ENCODE measurements at regions not wholly inside any gene's neighbourhood (a gene's known extent, or its start where the extent isn't known, plus 50 kb on each side); places are given as distances from the start of the nearest gene placed in this dataset.

DNA sequence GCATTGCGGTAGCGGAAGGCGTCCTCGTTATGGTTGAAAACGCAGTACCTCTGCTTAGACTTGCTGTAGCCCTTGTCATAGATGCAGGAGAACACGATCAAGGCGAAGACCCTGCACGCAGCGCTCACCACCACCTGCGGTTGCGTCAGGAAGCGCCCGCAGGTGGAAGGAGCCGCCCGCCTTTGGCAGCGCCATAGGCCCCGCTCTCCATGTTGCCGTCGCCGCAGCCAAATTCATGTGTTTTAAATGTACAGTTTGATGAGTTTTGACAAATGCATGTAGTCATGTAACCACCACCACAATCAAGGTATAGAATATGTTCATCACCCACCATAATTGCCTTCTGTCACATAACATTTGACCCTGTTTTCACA lies 84.9 kb upstream of the CEP78 start:
- TF ChIP-seq CTCF (IDR thresholded peaks at IDR 0.05) (no peak), POLR2A (IDR thresholded peaks at IDR 0.05) (no peak)
- H3K36me3 ChIP-seq, result no peaks in the 10 kb centered on the region
- no peaks in the 10 kb centered on the region for H3K9me3 ChIP-seq
- no peak for DNase-seq
- H3K27me3 ChIP-seq, result no peaks in the 10 kb centered on the region
- no peak overlapping the region for H3K4me3 ChIP-seq
- H3K27ac ChIP-seq, result no peak overlapping the region
- no peaks in the 10 kb centered on the region for H3K4me1 ChIP-seq

DNA sequence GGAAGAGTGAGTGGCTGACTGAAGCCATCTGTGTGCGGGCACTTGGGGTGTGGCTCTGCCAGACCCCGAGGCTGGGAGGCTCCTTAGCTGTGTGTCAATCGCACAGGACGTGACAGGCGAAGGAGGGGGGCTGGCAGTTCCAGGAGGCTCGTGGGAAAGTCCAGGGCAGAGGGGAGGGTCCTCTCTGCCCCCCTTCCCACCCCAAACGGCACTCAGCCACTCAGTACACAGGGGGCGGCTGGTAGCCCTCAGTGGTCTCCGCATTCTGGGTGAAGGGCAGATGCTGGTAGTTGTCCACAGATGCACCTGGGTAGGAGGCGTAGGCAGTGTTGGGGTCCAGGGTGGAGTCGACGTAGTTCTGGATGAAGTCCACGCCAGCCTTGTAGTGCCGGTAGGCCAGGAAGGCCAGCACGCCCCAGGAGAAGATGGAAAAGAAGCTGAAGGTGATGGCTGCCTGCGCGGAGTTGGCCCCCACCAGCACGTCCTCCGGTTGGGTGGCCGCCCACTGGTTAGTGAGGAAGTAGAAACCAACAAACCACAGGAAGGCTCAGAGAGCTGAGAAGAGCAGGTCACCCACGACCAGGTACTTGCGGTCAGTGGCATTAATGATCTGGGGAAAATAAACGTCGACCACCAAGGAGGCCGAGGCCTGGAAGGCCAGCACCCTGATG lies 85.4 kb upstream of the CEP78 start:
- H3K36me3 ChIP-seq, result no peaks in the 10 kb centered on the region
- H3K27ac ChIP-seq, result no peak overlapping the region
- no peaks in the 10 kb centered on the region for H3K9me3 ChIP-seq
- no peaks in the 10 kb centered on the region for H3K27me3 ChIP-seq
- DNase-seq, result no peak
- TF ChIP-seq POLR2A (IDR thresholded peaks at IDR 0.05), result no peak
- no peak for TF ChIP-seq CTCF (IDR thresholded peaks at IDR 0.05)
- no peaks in the 10 kb centered on the region for H3K4me1 ChIP-seq
- no peak overlapping the region for H3K4me3 ChIP-seq

GRCh38 chr9:78149702-78150291 lies 86.1 kb upstream of the CEP78 start:
- no peak overlapping the region for H3K27ac ChIP-seq
- H3K27me3 ChIP-seq, result no peaks in the 10 kb centered on the region
- H3K4me1 ChIP-seq, result no peaks in the 10 kb centered on the region
- no peaks in the 10 kb centered on the region for H3K36me3 ChIP-seq
- no peaks in the 10 kb centered on the region for H3K9me3 ChIP-seq
- TF ChIP-seq CTCF (IDR thresholded peaks at IDR 0.05) (no peak), POLR2A (IDR thresholded peaks at IDR 0.05) (no peak)
- no peak overlapping the region for H3K4me3 ChIP-seq
- no peak for DNase-seq

GRCh38 chr9:78146241-78146640 lies 89.6 kb upstream of the CEP78 start:
- no peak for TF ChIP-seq POLR2A (IDR thresholded peaks at IDR 0.05)
- no peak for TF ChIP-seq CTCF (IDR thresholded peaks at IDR 0.05)
- no peak for DNase-seq

DNA sequence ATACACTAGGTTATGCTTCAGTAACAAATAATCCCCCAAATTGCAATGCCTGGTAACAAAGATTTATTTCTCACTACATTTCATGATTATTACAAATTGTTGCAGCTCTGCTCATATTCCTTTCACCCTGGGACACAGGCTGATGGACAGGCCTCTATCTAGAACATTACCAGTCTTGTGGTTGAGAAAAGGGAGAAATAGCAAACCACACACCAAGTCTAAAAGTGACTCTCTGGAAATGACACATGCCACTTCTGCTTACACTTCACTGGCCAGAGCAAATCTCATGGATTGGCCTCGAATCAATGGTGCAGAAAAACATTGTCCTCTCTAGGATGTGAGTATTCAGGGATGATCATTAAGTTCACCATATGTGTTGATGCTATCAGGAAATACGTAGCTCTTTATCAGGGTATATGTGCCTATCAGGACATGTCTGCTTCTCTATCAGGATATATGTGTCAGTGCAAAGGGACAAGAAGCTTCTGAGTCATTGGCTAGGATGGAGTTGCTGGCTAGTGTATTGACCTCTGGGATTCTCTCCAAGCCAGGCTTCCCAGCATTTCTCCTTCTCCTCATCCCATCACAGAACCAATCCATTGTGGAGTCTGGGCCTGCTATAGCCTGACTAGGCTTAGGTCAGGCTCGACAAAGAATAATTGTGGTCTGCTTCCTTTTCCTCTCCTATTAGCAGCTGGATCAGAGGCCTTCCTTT lies 91.1 kb upstream of the CEP78 start:
- TF ChIP-seq POLR2A (IDR thresholded peaks at IDR 0.05) (no peak), CTCF (IDR thresholded peaks at IDR 0.05) (no peak)
- H3K27ac ChIP-seq, result no peak overlapping the region
- peaks cover 0 to 5% (median 0%) of the 10 kb centered on the region in 4 donors for H3K9me3 ChIP-seq
- H3K36me3 ChIP-seq, result no peaks in the 10 kb centered on the region
- no peaks in the 10 kb centered on the region for H3K27me3 ChIP-seq
- no peak for DNase-seq
- no peak overlapping the region for H3K4me3 ChIP-seq
- H3K4me1 ChIP-seq, result no peaks in the 10 kb centered on the region

More at GRCh38 chr9:78146241-78146640, 89.6 kb upstream of the CEP78 start:
- Histone ChIP-seq H3K27ac (no peak overlapping the region), H3K36me3 (no peaks in the 10 kb centered on the region), H3K4me3 (no peak overlapping the region), H3K4me1 (no peaks in the 10 kb centered on the region), H3K9me3 (peaks cover 0 to 5% (median 0%) of the 10 kb centered on the region in 4 donors), H3K27me3 (no peaks in the 10 kb centered on the region)
